ENCODE measurements at regions not wholly inside any gene's neighbourhood (a gene's known extent, or its start where the extent isn't known, plus 50 kb on each side); places are given as distances from the start of the nearest gene placed in this dataset.
"Not testable (repeated sequence)": the region's sequence is repeated elsewhere in the genome, so short reads cannot be mapped to it uniquely, and the experiment has no call there.

GRCh38 chr1:222896630-222897526, 82.0 kb downstream of the DISP1 start:
- peak; percentile 23 for DNase-seq (ENCODE audit: low read depth)
- no peak overlapping the region; the same call in 1 of the 2 replicates for H3K4me3 ChIP-seq (ENCODE audit: low read length)
- TF ChIP-seq, protein P1, sequence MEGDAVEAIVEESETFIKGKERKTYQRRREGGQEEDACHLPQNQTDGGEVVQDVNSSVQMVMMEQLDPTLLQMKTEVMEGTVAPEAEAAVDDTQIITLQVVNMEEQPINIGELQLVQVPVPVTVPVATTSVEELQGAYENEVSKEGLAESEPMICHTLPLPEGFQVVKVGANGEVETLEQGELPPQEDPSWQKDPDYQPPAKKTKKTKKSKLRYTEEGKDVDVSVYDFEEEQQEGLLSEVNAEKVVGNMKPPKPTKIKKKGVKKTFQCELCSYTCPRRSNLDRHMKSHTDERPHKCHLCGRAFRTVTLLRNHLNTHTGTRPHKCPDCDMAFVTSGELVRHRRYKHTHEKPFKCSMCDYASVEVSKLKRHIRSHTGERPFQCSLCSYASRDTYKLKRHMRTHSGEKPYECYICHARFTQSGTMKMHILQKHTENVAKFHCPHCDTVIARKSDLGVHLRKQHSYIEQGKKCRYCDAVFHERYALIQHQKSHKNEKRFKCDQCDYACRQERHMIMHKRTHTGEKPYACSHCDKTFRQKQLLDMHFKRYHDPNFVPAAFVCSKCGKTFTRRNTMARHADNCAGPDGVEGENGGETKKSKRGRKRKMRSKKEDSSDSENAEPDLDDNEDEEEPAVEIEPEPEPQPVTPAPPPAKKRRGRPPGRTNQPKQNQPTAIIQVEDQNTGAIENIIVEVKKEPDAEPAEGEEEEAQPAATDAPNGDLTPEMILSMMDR (conservative IDR thresholded peaks at IDR 0.05; ENCODE audit: low read length): no peak

DNA sequence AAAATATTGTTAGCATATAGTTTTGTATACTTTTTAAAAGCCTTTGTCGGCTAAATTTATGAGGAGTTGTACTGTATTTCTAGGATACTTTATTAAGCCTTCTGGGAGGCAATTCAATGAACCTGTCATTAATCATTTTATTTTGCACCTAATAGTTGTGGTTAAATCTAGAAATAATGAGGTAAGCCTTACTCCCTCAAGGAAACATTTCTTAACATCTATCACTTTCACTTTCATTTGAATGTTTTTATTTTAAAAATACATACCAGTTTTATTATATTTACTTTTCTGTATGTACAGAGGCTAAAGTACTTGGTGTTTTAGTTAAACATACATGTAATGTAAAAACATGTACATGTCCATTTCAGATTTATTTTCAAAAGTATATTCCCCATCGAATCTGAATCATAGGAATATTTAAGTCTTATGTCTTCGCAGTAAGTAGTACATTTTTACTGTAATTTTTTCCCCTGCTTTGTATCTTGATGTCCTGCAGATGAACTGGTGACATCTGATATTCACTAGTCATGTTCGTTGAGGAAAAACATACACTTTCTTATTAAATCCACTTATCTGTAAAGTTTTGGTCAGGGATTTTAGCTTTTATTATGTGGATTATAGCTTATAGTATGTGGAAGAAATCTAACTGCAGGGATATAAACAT, 82.8 kb downstream of the DISP1 start:
- TF ChIP-seq, protein P1 (conservative IDR thresholded peaks at IDR 0.05; ENCODE audit: low read length): no peak
- H3K4me3 ChIP-seq (ENCODE audit: low read length): peak overlapping the region; percentile 38

DNA sequence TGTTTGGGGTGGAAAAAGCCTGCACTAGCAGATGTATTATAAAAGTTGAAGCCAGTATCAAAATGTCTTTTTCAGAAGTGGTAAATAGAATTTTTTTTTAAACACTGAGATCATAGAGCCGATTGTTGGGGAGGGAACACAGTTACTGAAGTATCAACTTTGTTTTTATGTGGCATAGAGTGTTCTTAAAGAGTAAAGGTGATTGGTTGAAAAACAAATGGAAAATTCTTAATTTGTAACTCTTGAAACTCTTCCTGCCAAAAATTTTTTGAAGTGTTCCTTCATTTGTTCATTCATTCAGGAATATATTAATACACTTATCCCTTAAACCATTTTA, 83.3 kb downstream of the DISP1 start:
- no peak for DNase-seq (ENCODE audit: low read depth)
- TF ChIP-seq, protein P1 (conservative IDR thresholded peaks at IDR 0.05; ENCODE audit: low read length): no peak

More for the DNA sequence above, 82.8 kb downstream of the DISP1 start:
- no peak for DNase-seq (ENCODE audit: low read depth)

DNA sequence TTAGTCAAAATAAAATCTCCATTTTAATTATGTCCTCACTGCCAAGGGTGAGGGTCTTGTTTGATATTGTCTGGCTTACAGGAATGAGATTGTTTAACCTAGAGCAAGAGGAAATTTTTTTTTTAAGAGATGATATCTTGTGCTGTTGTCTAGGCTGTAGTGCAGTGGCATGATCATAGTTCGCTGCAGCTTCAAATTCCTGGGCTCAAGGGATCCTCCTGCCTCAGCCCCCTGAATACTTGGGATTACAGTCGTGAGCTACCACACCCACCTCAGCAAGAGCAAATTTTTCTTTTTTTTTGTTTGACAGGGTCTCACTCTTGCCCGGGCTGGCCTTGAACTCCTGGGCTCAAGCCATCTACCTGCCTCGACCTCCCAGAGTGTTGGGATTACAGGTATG, 84.6 kb downstream of the DISP1 start:
- TF ChIP-seq, protein P1 (conservative IDR thresholded peaks at IDR 0.05; ENCODE audit: low read length): no peak
- no peak for DNase-seq (ENCODE audit: low read depth)
- H3K4me3 ChIP-seq (ENCODE audit: low read length): no peak overlapping the region

More for the DNA sequence above, 83.3 kb downstream of the DISP1 start:
- no peak overlapping the region for H3K4me3 ChIP-seq (ENCODE audit: low read length)

- TF ChIP-seq, protein P1 (conservative IDR thresholded peaks at IDR 0.05; ENCODE audit: low read length): no peak
- DNase-seq (ENCODE audit: low read depth): no peak
- H3K4me3 ChIP-seq (ENCODE audit: low read length): no peak overlapping the region
These were observed 89.6 kb downstream of the DISP1 start for GRCh38 chr1:222904451-222904850.

GRCh38 chr1:222905151-222905550, 90.3 kb downstream of the DISP1 start:
- no peak for DNase-seq (ENCODE audit: low read depth)
- TF ChIP-seq, protein P1 (conservative IDR thresholded peaks at IDR 0.05; ENCODE audit: low read length): no peak
- no peak overlapping the region for H3K4me3 ChIP-seq (ENCODE audit: low read length)

DNA sequence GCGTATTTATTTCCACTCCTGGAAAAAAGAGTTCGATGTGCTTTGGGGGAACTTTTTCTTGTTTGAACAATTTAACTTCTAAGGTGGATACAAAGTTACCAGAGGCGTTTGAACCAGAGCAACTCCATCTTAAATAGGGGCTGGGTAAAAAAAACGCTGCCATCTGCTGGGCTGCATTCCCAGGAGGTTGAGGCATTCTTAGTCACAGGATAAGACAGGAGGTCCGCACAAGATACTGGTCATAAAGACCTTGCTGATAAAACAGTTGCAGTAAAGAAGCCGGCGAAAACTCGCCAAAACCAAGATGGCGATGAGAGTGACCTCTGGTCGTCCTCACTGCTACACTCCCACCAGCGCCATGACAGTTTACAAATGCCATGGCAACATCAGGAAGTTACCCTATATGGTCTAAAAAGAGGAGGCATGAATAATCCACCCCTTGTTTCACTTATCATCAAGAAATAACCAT, 91.5 kb downstream of the DISP1 start:
- not testable (repeated sequence) for DNase-seq (ENCODE audit: low read depth); H3K4me3 ChIP-seq (ENCODE audit: low read length)
